GM19035 (cell line): ENCODE measurements at regions not wholly inside any gene's neighbourhood (a gene's known extent, or its start where the extent isn't known, plus 50 kb on each side); places are given as distances from the start of the nearest gene placed in this dataset.

Source experiments
- ATAC-seq: cut with Tn5 transposase; IDR thresholded peaks from one replicate; pipeline ENCODE4 v1.9.1; 2021; ENCODE audit not compliant: unreplicated experiment

DNA sequence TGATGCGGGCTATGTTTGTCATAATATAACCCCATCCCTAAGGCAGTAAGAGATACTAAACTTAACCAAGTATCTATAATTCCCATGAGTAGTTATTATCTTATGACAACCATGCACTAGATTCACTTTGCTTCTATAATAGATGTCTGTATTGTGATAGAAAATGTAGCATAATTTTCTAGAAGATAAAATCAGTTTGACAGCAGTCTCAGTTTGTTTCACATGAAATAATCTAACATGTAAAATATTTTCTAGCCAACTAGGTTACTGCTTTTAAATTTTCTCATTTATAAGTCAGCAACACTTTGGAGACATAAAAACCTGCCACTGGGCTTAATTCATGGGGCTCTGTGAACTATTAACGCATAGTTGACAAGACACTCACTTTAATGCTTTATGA is 1410.7 kb upstream of the ATXN8OS start:
- ATAC-seq = no peak

DNA sequence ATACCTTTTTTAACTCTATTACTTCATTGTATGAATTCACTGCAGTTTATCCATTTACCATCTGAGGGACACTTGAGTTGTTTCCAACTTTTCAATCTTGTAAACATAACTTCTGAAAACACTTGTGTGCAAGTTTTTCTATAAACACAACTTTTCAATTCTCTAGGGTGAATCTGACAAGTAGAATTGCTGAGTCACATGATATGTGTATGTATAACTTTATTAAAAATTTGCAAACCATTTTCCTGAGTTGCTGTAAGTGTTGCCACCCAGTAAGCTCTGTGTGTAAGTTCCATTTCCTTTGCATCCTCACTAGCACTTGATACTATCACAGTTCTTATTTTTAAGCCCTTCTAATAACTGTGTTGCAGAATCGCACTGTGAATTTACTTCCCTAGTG is 1415.6 kb upstream of the ATXN8OS start:
- ATAC-seq = no peak

DNA sequence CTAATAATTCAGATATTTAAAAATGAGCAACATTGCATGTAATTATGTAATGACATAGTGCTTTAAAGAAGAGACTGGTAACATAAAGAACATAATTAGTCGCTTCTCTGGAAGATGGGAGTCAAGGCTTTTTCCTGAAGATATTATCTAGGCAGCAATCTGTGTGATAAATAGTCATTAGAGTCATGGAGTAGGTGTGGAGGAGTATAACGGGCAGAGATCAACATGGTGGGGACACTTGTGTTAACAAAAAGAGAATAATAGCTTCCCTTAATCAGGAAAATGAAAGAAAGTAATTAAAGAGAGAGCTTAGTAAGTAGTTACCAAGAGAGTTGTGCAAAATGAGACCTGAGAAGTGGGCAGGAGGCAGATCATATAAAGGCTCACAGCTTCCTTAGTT is 1417.1 kb upstream of the ATXN8OS start:
- no peak for ATAC-seq

DNA sequence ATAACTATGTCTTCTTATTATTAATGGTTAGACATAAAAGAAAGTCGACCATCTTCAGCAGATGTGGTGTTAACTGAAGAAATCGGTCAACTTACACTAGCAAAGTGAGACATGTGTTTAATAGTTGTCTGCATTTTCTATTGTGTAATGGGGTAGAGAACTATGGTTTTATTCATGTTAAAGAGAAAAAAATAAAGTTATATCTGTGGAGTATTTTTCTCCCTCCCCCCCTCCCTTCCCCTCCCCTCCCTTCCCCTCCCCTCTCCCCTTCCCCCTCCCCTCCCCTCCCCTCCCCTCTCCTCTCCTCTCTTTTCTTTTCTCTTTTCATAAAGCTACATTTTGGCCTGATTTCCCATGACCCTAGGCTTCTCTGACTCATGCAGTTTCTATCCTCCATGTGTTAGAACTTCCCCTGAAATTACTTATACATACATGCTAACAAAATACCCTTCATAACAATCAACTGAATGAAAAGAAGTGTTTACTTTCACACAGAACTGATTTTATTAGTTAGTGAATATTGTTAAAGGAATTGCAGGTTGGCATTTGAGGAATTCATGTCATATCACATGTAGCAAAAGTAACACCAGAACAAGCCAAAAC is 1431.0 kb upstream of the ATXN8OS start:
- no peak for ATAC-seq

DNA sequence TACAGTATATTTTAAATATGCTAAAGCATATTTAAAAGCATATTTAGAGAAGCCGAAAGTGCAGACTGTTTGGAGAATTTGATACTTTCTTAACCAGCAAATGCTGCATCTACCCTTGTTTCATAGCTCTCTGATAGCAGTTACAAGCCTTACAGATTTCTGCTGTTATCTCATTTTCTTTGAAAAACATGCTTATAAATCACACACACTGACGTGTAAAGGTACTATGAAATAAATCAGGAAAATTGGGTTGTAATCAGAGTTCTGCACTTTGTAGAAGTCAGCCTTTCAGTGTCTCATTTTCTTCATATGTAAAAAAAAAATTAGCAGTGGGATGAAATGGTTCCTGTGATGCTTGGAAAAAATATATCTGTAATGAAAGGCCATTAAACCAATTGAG is 1432.4 kb upstream of the ATXN8OS start:
- no peak for ATAC-seq

DNA sequence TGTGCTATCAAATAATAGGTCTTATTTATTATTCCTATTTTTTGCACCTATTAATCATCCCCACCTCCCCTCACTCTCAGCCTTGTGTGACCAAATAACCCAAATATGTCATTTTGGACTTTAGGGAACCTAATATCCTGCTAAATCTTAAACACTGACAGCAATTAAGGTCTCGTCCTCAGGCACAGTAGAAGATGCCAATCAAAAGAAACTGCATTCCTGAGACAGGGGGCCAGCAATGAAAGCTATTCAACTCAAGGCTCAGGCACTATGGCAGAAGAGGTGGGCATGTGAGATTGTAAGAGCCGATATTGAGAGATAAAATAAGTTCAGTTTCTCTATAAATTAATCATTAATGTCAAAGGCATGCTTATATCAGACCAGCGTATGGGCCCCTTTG is 1437.7 kb upstream of the PCDH9 start:
- ATAC-seq = no peak

DNA sequence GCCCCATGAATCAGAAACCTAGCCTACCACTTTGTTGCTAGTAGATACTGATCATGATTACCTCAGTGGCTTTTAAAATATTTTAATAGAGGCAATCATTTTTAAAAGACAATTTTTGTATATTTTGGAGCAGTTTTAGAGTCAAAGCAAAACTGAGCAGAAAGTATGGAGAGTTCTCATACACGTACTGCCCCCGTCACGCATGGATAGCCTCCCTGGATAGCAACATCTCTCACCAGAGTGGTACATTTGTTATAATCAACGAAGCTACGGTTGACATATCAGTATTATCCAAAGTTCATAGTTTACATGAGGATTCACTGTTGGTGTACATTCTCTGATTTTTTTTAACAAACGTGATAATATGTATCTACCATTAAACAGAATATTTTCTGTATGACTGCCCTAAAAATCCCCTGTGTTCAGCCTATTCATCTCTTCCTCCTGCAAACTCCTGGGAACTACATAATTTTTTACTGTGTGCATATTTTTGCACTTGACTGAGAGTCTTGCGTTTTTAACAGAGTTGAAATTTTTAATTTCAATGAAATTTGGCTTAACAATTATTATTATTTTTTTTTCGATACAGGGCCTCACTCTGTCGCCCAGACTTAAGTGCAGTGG is 1436.8 kb upstream of the PCDH9 start:
- ATAC-seq = peak; percentile 47

DNA sequence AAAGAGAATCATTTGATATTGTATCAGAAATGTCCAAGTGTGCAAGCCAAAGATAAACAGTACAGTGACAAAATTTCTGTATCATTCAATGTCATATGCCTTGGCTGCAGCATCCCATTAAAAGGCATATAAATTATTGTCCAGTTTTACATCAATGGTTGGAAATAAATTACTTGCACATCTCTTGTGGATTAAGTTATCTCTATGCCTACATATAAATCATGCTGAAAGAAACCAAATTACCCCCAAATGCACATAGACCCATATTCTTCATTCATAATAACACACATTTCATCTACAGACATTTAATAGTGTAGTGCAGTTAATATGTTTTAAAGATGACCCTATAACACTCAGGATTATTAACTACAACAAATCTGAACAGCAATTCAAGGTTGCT is 1415.7 kb upstream of the PCDH9 start:
- no peak for ATAC-seq

DNA sequence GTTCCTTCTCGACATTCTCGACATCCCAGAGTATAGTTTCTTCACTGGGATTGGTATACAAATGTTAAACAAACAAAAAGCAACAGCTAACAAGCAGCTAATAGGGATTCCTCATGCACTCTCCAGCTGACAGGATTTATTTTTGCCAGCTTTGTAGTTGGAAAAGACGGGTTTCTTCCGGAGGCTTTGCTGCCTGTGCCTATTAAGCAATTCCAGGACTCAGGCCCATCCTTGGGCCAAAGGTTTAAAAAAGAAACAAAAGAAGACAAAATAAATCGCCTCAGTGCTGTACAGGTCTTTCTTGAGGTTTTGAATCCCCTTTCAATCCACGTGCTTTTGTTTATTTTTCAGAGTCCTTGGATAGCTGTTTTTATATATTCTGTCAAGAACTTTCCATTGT is 1414.5 kb upstream of the PCDH9 start:
- ATAC-seq = no peak

DNA sequence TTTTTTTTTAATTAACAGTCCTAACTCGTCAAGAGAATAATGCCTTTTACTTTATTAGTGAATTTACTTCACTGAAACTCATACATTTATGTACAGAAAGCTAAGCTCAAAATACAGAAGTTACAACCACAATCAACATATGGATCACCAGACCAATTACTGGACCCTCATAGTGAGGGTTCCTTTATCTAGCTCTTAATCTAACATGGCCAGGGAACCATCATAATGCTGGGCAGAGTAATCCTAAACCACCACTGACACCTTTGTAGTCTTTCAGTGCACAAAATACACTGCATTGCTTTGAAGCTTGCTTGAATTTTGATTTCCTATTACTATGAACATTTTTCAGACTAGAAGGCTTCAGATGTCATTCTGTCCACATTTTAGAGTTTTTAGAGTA is 1406.6 kb upstream of the PCDH9 start:
- ATAC-seq = no peak

DNA sequence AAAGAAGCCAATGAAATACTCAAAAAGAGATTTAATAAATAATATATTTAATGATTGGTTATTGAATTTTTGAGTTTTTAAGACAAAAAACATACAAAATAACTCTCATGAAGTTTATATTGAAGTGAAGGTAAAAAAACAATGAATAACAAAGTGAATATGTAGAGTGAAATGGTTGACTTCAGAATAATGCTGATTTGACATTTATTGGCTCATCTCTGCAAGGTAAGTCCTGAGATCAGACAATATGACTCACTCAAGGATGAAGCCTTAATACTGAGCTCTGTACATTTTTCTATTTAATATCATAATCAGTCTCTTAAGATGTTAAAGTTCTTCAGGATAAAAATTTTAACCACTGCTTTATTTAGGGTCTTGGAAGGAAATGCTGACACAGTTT is 1398.9 kb upstream of the PCDH9 start:
- no peak for ATAC-seq

DNA sequence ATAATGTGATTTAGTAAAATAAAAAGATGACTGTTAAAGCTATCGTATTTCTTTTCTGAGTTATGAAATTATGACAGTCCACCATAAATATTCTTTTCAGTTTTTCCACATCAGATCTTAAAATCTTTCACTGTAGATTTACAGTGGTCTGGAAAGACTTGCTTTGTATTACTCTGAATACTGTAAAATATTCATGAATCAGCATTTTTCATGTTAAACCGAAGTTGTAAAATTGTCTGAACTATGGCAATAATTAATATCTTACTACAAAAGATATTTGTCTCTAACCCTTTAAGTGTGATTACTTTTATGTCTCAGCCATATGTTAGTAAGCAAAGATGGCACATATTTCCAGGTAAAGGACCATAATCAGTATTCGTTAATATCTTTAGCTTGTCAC is 1397.2 kb upstream of the PCDH9 start:
- ATAC-seq = no peak

DNA sequence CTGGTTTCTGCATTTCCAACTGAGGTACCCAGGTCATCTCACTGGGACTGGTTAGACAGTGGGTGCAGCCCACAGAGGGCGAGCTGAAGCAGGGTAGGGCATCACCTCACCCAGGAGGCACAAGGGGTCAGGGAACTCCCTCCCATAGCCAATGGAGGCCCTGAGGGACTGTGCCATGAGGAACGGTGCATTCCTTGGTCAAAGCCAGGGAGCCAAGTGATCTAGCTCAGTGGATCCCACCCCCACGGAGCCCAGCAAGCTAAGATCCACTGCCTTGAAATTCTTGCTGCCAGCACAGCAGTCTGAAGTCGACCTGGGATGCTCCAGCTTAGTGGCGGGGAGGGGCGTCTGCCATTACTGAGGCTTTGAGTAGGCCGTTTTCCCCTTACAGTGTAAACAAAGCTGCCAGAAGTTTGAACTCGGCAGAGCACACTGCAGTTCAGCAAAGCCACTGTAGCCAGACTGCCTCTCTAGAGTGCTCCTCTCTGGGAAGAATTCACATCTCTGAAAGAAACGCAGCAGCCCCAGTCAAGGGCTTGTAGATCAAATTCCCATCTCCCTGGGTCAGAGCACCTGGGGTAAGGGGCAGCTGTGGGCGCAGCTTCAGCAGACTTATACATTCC is 1386.6 kb upstream of the PCDH9 start:
- ATAC-seq = no peak

DNA sequence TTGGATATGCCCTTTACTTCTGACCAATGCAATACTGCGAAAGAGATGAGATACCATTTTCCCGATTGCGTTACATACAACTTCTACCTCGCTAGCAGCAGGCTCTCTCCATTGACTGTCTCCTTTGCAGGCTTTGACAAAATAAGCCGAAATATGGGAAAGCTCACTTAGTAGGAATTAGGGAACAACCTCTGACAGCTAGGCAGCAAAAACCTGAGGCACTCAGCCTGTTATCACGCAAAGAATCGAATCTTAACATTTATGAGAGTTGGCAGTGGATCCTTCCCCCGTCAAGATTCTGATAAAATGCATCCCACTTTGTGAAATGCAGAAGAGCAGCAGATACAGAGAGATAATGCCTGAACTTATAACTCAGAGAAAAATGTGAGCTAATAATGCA is 1379.5 kb upstream of the PCDH9 start:
- ATAC-seq = no peak

DNA sequence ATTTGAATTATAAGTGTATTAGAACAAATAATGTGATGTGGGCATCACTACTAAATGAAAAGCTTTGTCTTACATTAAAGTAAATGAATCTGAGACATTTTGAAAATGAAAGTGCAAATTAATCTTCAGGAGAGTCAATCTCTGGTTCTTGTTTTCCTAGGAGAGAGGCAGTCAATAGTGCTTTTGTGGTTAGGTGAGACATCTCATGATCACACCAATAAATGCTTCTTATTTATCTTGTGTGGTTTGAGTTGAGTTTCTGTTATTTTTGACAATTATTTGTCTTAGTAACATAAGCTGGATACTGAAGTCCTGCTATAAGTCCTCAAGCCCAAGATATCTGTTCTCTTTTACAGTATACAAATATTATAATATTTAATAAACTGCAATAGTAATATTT is 1378.0 kb upstream of the PCDH9 start:
- no peak for ATAC-seq

DNA sequence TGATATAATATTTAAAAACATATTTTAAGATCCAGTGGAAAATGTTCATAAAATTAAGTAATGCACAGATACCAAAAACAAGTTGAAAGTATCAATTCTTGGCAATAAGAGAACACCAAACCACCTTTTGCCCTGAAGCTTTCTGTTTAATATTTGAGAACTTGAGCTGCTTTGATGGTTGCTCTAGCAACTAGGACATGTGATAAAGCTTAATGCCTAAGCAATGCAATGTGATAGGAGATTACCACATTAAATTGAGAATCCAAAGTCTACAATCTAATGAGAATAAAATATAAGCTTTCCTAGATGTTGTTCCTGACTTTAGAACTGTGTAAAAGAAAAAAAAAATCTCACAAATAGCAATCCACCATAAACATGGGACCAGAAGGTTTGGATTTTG is 1367.5 kb upstream of the PCDH9 start:
- no peak for ATAC-seq

DNA sequence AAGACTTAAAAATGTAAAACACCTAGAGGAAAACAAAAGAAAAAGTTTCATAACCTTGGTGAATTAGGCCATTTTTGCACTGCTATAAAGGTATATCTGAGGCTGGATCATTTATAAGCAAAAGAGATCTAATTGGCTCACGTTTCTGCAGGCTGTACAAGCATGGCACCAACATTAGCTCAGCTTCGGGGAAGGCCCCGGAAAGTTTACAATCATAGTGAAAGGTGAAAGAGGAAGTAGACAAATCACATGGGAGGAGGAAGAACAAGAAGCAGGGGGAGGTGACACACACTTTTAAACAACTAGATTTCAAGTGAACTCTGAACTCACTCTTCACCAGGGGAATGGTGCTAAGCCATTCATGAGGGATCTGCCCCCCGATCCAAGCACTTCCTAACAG is 1358.5 kb upstream of the PCDH9 start:
- ATAC-seq = peak; percentile 97

DNA sequence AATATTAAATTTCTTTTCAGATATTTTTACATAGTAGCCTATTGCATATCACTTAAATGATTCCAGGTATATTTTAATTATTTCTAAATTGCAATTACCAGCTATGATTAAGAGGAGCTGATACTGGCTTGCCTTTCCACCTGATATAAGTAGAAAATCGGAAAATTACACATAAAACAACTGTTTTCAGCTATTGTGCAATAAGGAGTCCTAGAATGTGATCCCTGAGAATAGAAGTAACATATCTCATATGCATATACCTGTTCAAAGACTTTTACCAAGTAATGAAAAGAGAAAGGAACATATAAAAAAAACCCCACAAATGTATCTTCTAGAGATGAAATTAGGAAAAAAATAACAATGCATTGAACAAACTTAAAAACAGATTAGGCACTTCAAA is 1354.6 kb upstream of the PCDH9 start:
- ATAC-seq = no peak

DNA sequence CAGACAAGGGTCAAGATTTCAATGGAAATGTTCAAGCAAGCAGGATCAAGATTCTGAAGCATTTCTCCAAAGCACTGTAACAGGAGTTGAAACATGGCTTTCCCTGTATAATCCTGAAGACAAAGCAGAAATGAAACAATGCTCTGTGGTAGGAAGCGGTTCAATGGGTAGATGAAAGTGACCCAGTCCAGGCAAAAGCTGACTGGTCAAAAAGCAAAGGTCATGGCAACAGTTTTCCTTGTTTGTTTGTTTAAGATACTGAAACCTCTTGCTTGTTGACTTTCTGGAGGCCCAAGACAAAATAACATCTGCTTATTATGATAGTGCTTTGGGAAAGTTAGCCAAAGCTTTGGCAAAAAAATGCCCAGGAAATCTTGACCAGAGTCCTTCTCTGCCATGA is 1343.9 kb upstream of the PCDH9 start:
- no peak for ATAC-seq

DNA sequence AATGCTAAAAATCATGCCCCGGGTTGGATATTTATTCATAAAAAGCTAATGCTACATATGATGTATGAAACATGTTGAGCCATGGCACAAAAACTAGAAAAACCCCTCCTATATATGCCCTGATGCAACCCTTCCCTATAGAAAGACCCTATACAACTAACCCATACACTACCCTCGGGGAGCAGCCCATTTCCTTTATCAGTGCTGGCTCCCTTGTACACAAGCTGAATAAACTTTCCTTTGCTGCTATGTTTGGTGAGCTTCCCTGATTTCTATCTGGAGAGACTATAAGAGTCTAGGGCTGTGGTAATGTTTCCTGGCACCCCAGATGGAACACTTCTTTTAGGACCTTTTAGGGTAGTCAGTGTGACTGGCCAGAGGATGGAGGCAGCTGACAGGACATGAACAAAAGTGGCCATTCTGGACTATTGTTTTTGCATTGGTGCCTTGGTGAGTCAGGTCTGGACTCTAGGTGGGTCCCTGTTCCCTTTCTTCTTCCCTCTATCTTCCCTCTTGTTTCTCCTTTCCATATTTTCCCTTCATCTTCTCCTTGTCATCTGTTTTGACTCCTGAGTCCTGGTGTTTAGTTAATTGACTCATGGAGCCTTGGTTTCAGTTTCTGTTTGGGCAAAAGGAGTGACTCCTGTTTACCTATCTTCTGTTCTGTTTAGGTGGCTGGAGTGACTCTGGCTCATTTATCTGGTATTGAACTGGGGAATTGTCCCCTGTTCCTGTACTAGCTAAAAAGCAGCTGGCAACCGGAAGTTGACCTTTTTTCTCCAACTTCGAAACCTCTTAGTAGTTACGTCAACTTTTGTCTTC is 1321.8 kb upstream of the PCDH9 start:
- no peak for ATAC-seq

DNA sequence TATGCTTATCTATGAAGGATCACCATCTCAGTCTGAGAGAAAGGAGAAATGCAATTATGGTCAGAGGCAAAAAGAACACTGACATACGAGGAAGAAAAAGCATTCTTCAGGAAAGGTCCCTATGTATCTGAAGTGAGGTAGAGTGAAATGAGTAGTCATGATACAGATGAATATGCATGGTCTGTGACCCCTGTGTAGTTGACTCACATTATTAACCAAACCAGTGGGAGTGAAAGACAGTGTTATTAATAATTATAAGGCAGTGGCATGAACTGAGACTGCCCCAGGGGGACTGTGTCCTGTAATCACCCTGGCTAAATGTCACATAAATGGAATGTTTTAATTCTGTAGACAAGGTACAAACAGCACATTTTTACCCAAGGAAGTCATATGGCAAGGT is 1320.2 kb upstream of the PCDH9 start:
- ATAC-seq = no peak

DNA sequence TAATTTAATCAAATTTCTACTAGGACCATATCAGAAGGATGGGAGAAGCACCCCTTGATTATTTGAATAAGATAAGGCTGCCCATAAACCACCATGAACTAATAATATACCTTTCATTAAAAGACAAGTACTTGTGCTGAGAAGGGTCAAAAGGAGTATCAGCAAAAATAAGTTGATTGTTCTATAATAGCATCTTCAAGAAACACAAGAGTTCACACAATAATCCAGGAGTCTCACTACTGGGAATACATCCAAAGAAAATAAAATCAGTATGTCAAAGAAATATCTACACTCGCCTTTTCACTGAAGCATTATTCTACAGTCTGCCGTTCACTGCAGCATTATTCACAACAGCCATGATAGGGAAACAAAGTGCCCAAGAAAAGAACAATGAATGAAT is 1310.1 kb upstream of the PCDH9 start:
- ATAC-seq = no peak
